ENCODE measurements at regions not wholly inside any gene's neighbourhood (a gene's known extent, or its start where the extent isn't known, plus 50 kb on each side); places are given as distances from the start of the nearest gene placed in this dataset.

DNA sequence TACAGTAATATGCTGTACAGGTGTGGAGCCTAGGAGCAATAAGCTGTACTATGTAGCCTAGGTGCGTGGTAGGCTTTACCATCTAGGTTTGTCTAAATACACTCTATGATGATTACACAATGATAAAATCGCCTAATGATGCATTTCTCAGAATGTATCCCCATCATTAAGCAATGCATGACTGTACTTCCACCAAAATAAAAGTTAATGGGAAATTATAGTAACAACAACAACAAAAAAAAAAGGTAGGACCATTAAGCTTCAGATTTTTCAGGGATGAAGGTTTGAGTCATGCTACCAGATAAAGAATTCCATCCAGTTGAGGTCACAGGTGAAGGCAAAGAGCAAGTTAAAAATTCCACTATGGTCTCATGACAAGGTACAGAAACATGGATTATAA is 68.2 kb downstream of the MAGEA10 start:
- TF ChIP-seq CTCF (IDR thresholded peaks at IDR 0.05) (no peak), POLR2A (IDR thresholded peaks at IDR 0.05) (no peak)
